Esophagus squamous epithelium (tissue), 5 donors: ENCODE measurements at regions not wholly inside any gene's neighbourhood (a gene's known extent, or its start where the extent isn't known, plus 50 kb on each side); places are given as distances from the start of the nearest gene placed in this dataset.

Source experiments
- DNase-seq: peaks from one replicate; lab custom pipeline; 2025; lab: John Stamatoyannopoulos, UW
- H3K27ac ChIP-seq, 4 donors: fragments of 200-600 bp; sonication (generic); one replicate each; pipeline ENCODE4 v1.5.1; 2016 to 2019; ENCODE audit warnings: mild to moderate bottlenecking in 1 of 4
- H3K27me3 ChIP-seq, 4 donors: fragments of 200-600 bp; sonication (generic); 1 replicate in 3 of 4; 2 replicates in 1 of 4; pipeline versions ENCODE4 v1.5.1 to v1.6.0; 2017 to 2021; ENCODE audit warnings: antibody characterized with exemption in 1 of 4
- H3K36me3 ChIP-seq, 3 donors: fragments of 200-600 bp; sonication (generic); one replicate each; pipeline ENCODE4 v1.5.1; 2016 to 2019
- H3K4me1 ChIP-seq, 3 donors: fragments of 200-600 bp; sonication (generic); one replicate each; pipeline ENCODE4 v1.5.1; 2017 to 2019
- H3K4me3 ChIP-seq, 4 donors: fragments of 200-600 bp; sonication (generic); 1 replicate in 3 of 4; 2 replicates in 1 of 4; pipeline ENCODE4 v1.5.1; 2016 to 2019; ENCODE audit warnings: mild to moderate bottlenecking in 2 of 4, moderate library complexity in 1 of 4
- H3K9me3 ChIP-seq, 3 donors: fragments of 200-600 bp; sonication (generic); one replicate each; pipeline ENCODE4 v1.5.1; 2016 to 2019
- POLR2A ChIP-seq, 4 donors: fragments of 450-650 bp; IDR thresholded peaks; one replicate each; pipeline ENCODE4 v1.6.1; 2017; ENCODE audit warnings: antibody characterized with exemption in 4 of 4, mild to moderate bottlenecking in 4 of 4, moderate library complexity in 3 of 4
- WGBS, 2 donors: methylation state at CpG; one replicate each; pipeline ENCODE4 v1.1.5; 2018; 5-methylcytosine and 5-hydroxymethylcytosine counted together
- intact Hi-C: fragments of 100-400 bp; cut with DNase I; formaldehyde crosslinking; loops from one replicate; pipeline ENCODE4 v1.15.0; 2022
- TF ChIP-seq, protein P1 (sequence below), 6 experiments: fragments of 450-650 bp in 4 of 6; fragments of 200-600 bp in 2 of 6; sonication (generic) in 2 of 6; IDR thresholded peaks; one replicate each; pipeline ENCODE4 v1.5.1; 2016 to 2019; ENCODE audit warnings: antibody characterized with exemption in 6 of 6, mild to moderate bottlenecking in 4 of 6, moderate library complexity in 4 of 6
- donor health status: DM: yes; HTN: yes; CAD: no.

DNA sequence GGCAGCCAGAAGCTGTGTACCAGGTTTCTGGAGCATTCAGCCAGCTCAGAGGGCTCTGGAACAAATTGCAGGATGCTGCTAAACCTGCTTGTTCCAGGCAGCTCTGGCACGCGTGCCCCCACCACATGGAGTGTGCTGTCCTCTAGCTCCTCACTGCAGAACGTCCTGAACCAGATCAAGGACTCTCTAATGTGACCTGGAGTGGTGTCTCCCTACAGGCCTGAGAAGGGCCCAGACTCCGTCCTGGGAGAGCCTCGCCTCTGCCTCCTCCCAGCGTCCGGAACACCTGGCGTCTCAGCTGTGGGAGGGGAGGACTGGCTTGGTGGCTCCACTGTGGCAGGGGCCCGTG is 115.6 kb upstream of the GPC1 start:
- TF ChIP-seq, protein P1, sequence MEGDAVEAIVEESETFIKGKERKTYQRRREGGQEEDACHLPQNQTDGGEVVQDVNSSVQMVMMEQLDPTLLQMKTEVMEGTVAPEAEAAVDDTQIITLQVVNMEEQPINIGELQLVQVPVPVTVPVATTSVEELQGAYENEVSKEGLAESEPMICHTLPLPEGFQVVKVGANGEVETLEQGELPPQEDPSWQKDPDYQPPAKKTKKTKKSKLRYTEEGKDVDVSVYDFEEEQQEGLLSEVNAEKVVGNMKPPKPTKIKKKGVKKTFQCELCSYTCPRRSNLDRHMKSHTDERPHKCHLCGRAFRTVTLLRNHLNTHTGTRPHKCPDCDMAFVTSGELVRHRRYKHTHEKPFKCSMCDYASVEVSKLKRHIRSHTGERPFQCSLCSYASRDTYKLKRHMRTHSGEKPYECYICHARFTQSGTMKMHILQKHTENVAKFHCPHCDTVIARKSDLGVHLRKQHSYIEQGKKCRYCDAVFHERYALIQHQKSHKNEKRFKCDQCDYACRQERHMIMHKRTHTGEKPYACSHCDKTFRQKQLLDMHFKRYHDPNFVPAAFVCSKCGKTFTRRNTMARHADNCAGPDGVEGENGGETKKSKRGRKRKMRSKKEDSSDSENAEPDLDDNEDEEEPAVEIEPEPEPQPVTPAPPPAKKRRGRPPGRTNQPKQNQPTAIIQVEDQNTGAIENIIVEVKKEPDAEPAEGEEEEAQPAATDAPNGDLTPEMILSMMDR (IDR thresholded peaks at IDR 0.05): no peak
- TF ChIP-seq POLR2A (IDR thresholded peaks at IDR 0.05): no peak
- Histone ChIP-seq H3K4me1 (peaks cover 10 to 34% (median 23%) of the 10 kb centered on the region in 3 donors), H3K9me3 (no peaks in the 10 kb centered on the region), H3K36me3 (no peaks in the 10 kb centered on the region), H3K4me3 (no peak overlapping the region), H3K27ac (peak overlapping the region; percentile 40 to 72 (median 62)), H3K27me3 (no peaks in the 10 kb centered on the region)
- intact Hi-C loops: no loop called here
- no peak for DNase-seq
- WGBS, 2 donors: 40 to 66% methylated on average over 4 to 6 of the region's 9 CpGs

DNA sequence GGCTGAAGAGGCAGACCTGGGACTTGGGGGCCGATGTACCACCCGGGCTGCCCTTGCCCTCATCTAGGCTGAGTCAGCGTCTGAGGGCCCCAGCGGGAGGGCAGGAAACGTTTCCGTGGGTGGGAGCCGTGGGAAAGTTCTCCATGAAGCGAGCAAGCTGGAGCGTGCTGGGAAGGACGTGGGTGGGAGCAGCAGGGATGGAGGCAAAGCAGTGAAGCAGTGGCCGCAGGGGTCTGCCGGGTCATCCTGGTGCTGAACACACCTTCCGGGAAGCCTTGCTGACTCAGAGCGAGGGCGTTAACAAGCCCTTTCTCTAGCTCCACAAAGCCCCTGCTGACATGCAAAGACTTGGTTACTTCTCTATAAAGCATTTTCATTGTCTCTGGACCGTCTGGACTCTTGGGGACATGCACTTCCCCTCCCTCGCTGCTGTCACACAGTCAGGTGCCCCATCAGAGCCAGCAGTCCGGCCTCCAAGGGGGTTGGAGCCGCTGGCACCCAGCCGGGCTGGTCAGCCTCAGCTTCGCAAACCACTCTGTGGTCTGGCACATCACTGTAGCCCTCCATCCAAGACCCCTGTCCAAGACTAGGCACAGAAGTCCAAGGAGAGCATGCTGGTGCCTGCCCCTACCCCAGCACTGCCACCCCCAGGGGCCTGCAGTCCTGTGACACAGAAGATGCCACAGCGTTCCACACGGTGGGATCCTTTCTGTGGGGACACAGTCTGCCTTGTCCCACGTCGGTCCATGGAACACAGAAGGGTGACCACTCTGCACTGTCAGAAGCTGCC is 115.1 kb upstream of the GPC1 start:
- H3K36me3 ChIP-seq: no peaks in the 10 kb centered on the region
- H3K27me3 ChIP-seq: no peaks in the 10 kb centered on the region
- WGBS, 2 donors: 32 to 42% methylated on average over 15 to 17 of the region's 25 CpGs
- TF ChIP-seq, protein P1 (IDR thresholded peaks at IDR 0.05): no peak
- TF ChIP-seq POLR2A (IDR thresholded peaks at IDR 0.05): no peak
- no peak for DNase-seq
- peak overlapping the region; percentile 40 to 72 (median 62) for H3K27ac ChIP-seq
- peaks cover 10 to 40% (median 23%) of the 10 kb centered on the region in 3 donors for H3K4me1 ChIP-seq
- H3K9me3 ChIP-seq: no peaks in the 10 kb centered on the region
- H3K4me3 ChIP-seq: no peak overlapping the region
- intact Hi-C loops: no loop called here

DNA sequence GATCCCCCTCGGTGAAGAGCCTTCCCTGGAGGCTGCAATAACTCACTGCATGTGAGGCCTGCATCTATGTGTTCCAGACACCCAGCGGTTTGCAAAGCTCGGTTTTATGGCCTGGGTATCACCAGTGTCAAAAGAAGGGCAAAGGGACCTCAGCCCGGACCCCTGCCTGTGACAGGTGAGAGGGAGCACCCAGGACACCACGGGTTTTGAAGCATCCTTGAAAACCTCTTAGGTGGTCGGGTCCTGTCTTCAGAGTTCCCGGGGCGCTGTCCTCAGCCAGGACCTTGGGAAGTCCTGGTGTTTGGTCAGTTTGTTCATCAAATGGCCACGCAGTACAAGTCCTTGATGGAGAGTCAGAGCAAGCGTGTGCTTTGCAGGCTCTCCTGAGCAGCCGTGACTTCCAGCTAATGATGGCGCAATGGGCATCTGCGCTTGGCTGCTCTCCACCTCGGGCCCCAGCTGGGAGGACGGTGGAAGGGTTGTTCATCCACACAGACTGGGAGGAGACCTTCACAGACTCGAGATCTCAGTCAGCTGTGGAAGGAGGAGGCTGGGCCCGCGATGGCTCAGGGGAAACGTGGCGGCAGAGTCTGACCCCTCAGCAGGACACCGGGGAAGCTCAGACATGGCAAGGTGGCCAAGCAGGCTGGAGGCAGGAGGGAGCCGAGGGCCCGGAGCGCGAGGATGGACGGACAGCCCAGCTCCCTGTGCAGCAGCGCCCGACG is 113.1 kb upstream of the GPC1 start:
- no peaks in the 10 kb centered on the region for H3K36me3 ChIP-seq
- H3K27ac ChIP-seq: no peak overlapping the region
- DNase-seq: no peak
- WGBS, 2 donors: 76 to 89% methylated on average over 16 to 17 of the region's 29 CpGs
- intact Hi-C loops: no loop called here
- no peak overlapping the region for H3K4me3 ChIP-seq
- TF ChIP-seq, protein P1 (IDR thresholded peaks at IDR 0.05): no peak
- H3K27me3 ChIP-seq: no peaks in the 10 kb centered on the region
- H3K9me3 ChIP-seq: no peaks in the 10 kb centered on the region
- H3K4me1 ChIP-seq: peaks cover 10 to 45% (median 27%) of the 10 kb centered on the region in 3 donors

DNA sequence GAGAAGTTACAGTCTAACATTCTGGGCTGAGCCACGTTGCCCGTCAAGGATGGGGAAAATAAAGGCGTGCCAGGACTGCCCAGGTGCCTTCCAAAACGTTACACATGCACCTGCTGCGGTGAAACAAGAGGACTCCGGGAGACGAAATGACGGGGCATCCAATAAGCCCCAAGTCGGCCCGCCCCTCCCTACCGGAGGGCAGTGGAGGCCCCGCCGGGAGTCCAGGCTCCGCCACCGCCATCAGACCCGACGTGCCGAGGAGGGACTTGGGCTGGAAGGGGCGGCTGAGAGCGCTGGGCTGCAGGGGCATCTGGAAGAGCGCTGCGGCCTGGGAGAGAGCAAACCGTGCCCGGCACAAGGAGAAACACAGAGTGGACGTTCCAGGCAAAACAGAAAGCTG is 112.5 kb upstream of the GPC1 start:
- Histone ChIP-seq H3K4me1 (peaks cover 10 to 45% (median 27%) of the 10 kb centered on the region in 3 donors), H3K36me3 (no peaks in the 10 kb centered on the region), H3K9me3 (no peaks in the 10 kb centered on the region), H3K27ac (no peak overlapping the region), H3K27me3 (no peaks in the 10 kb centered on the region), H3K4me3 (no peak overlapping the region)
- WGBS, 2 donors: 83 to 86% methylated on average over 16 to 18 of the region's 25 CpGs
- TF ChIP-seq, protein P1 (IDR thresholded peaks at IDR 0.05): no peak
- no peak for TF ChIP-seq POLR2A (IDR thresholded peaks at IDR 0.05)
- intact Hi-C loops: no loop called here
- no peak for DNase-seq
